ENCODE measurements at regions not wholly inside any gene's neighbourhood (a gene's known extent, or its start where the extent isn't known, plus 50 kb on each side); places are given as distances from the start of the nearest gene placed in this dataset.
"Not testable (repeated sequence)": the region's sequence is repeated elsewhere in the genome, so short reads cannot be mapped to it uniquely, and the experiment has no call there.

DNA sequence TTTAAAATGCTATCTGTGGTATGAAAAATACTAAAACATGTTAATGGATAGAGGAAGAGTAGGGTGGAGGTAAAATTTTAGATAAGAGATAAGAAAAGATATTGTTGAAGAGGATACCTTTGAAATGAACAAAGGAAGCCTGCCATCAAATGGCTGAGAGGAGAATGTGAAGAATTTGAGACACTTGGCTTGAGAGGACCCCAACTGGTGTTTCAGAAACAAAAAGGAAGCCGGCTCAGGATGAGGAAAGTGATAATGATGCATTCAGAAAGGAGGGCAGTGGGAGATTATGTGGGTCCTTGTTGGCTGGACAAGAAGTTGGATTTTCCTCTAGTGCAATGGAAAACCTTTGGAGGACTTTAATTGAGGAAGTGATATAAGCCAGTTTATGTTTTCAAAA is 264.4 kb downstream of the DUSP6 start:
- no peak for DNase-seq

DNA sequence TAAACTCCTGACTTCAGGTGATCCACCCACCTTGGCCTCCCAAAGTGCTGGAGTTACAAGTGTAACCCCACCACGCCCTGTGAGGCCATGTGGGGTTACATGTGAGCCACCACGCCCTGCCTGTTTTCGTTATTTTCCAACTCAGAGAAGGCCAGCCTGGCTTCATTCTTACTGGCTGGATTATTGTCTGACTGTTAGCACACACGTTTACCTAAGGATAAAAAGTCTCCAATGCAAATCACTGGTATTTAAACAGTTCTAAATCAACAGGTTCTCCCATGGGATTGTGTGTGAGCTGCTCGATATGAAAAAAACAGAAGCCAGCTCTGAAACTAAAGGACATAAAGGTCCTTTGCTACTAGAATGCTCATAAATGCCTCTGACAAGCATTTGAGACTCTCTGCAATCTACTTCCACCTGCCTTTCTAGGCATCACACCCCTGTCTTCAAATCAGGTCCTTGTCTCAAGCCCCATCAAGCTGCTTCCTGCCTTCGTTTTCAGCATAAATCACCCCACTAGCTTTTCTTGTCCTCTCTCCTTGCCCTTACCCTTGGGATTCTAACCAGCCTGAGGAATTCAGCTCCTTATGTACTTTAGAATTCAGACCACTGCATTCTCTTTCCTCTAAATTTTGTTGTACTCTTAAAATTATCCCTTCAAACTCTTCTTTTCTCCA is 265.0 kb downstream of the DUSP6 start:
- DNase-seq, result no peak

DNA sequence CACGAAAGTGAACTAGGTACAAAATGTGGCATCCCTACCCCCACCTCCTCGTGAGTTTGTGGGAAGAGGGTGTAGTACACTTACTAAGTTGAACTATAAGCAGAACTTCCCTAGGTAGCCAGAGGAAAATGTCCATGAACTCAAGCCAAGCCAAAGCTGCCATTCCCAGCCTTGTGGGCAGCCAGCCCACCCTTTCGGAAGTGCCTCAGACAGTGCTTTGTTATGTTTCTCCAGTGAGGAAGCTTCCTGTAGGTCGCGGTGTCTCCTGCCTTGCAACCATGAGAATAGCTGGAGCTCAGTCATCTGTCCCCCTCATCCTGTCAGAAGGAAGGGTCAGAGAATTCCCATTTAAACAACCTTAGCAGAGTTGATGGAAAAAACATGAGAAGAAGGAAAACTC is 266.9 kb downstream of the DUSP6 start:
- no peak for DNase-seq

DNA sequence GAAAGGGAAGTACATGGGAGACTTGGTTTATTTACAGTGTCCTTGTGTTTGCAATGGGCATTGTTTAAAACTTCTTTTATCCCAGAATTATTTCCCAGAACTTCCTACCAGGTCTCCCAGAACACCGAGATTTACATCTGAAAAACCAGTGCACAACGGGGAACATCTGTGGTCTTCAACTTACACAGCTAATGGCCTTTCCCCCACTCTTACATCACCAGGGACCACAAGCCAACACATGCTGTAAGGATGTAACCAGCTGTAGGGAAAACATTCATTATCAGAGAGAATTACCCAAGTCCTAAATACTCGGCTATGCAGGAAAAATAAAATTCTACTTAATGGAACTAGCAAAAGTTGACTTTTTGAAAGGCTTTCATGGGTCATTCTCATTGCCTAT is 267.6 kb downstream of the DUSP6 start:
- no peak for DNase-seq

DNA sequence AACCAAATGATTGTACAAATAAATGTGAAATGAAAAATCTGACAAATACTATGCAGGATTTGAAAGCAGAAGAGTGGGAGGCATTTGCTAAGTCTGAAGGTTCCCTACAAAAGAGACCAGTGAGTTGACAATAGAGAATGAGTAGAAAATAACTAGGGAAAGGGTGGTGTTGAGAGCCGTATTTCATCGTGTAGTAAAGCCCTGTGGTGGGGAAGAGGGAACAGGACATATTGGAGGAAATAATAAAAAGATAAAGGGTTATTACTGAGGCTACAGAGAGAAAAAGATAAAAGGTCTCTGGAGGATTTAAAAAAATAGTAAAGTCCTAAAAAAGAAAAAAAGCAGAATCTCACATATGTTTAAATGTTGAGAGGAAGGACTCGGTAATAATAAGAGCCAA is 268.8 kb downstream of the DUSP6 start:
- DNase-seq, result no peak

DNA sequence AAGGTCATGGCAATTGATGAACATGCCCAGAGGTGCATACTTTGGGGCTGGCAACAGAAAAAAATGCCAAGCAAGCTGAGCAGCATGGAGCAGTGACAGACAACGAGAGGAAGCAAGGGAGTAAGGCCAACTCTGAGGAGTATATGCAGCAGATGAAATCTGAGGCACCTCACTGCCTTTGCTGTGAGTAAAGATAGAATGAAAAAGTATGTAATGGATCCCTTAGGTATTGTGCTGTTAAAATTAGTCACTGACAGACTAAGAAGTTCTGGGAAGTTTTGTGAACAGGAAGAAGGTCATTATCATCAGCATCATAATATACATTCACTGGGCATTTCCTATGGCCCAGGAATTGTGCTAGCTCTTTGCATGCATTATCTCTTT is 269.9 kb downstream of the DUSP6 start:
- no peak for DNase-seq

DNA sequence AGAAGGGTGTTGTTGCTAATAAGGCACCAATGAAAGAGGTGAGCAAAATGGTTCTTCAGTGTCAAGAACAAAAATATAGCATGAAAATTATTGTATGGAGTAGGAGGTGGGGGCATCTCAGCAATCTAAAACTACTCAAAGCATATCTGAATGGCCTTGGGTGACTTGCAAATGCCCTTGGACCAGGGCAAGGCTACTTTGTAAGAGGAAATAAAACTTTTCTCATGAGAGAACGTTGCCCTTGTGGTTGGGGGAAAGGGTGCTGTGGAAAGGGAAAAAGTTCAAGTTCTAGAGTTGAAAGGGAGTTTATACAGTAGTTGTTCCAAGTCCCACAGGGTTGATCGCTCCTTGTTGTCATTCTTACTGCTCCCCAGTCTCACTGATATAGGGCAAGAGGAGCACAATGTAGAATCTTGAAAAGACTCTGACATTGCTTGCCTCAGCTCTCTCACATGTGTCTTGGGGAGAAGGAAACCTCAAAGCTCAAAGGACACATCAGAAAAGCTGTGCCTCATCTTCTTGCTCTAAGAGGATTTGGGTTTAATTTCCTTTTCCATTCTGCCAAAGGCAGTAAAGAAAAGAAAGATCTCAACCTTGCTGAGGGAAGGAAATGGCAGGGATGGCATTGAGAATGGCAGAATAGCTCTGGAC is 270.5 kb downstream of the DUSP6 start:
- no peak for DNase-seq

DNA sequence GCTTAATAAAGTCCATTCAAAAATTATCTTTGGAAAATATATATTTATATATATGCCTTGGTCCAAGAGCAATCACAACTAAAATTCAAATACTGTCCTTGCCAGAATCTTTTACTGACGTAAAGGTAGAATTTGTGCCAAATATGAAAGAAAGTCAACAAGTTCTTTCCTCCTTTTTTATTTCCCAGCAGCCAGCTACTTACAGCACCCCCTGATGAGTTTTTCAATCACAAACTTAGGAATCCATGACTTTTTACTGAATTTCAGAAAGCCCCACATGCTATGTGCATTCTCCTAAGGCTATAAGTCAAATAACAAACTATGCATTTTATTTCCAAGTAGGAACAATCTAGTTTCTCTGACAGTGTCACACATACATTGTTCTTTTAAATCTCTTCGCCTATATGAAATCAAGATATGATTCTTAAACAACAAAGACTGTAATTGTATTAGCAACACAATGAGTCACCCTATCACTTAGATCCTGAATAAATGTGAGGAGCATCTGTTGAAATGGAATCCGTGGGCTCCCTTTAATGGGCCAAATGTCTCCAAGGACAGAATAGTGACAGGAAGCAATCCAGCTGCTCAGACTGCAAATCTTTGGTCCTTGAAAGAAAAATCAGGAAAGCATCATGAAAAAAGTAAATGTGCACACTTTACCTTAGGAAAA is 271.4 kb downstream of the DUSP6 start:
- no peak for DNase-seq

DNA sequence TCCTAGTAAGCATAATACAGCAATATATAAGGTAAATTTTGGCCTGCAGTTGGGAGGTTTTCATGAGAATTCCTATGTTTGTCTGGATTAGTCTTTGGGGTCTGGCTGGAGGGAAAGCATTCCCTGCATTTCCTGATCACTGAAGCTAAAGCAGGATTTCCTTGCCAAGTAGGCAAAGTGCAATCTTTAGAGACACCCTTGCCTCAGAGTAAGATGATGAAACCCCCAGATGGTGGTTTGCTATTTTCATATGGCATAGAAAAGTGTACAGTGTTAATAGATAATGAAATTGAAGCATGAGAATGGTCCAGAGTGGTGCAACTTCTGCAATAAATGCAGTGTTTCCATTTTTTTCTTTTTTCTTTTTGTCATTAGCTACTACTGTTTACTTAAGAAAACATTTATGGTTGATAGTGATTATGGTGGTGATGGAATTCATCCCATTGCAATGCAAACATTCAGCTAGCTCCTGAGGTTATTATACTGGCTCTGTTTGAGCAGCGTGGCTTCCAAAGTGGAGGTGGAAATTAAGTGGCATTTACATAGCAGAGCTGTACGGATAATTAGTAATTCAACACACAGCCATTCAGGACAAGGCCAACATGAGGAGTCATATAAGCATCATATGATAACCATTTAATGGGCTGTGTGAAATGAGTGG is 276.3 kb downstream of the DUSP6 start:
- no peak for DNase-seq

DNA sequence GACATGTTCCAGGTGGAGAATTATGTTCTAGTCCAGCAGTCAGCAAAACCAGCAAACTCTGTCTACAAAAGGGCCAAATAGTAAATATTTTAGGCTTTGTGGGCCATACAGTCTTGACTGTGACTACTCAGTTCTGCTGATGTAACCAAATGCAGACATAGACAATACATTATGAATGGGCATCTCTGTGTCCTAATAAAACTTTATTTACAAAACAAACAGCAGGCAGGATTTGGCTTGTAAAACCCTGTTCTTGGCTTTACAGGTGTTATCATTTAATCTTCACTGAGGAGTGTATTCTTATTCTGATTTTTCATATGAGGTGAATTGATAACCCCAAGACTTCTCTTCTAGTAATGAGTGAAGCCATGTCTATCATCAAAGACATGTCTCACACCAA is 278.6 kb downstream of the DUSP6 start:
- DNase-seq, result no peak

DNA sequence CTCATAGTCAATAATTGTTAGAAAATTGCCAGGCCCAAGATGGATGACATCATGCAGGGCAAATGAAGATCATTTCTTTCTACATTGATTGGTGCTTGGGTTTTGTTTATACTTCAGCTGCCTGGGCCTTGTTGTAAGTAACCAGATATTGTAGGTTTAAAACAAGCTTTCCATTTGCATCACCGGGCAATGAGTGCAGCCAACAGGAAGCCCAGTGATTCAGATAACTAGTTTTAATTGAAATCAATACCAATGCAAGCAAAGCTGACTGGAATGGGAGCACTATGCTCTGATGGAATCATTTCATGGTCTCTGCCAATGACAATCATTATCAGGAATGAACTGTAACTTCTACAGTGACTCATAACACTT is 279.3 kb downstream of the DUSP6 start:
- DNase-seq, result no peak

DNA sequence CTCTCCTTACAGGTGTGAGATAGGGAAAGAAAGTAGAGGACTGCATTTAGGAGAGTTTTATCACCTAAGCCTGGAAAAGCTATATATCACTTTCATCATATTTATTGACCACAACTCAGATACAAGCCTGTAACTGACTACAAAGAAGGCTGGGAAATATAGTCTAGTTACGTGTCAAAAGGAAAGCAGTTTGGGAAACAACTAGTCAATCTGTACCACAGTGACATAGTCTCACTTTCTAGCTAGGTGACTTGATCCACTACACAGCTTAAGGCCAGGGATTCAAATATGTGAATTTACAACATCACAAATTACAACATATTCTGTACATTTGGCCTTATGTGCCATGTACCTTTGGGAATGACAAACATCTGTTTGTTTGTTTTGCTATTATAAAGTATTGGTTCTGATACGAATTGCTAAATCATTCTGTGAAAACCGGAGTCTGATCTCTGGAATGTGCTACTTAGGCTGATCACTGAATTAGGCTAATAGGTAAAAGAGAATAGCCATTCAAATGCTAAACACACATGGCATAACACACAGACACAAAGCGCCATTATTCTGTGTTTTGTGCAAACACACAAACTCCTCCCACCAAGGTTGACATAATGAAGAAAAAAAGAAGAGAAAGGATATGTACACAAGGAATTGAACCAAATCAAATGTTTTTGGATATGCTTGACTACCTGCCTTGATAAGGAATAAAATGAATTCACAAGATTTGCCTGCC is 279.8 kb downstream of the DUSP6 start:
- no peak for DNase-seq

DNA sequence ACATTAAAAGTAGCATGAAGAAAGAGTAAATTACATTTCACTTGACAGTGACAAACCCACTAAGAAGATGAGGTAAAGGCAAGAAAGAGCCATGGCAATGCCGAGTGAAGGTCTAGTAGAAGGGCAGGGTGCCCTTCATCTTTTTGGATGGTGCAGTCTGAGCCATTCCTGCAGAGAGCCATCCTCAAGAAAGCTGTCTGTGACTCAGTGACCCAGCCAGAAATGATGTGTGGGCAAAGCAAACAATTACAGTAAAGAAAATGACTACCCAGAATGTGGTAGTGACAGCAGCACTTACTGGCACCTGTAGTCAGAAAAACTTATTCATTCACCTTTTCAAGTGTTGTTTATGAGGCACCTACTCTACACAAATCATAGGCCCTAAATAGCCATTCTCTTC is 281.7 kb downstream of the DUSP6 start:
- DNase-seq, result no peak

DNA sequence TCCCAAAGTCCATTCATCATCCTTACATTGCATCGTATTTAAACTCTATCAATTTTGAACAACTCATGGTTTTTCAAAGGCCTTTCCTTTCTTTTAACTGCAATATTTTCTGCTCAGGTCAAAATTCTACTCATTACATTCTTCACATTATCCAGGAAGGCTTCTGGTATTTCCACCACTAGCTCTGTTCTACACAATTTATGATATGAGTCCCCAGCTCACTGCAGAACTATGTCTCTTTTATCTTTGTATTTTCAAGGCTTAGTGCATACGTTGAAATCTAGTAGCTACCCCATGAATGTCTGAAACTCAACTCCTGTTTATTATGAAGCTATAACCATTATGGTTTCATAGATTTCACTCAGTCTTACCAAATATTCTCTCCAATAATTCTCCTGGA is 282.9 kb downstream of the DUSP6 start:
- no peak for DNase-seq

DNA sequence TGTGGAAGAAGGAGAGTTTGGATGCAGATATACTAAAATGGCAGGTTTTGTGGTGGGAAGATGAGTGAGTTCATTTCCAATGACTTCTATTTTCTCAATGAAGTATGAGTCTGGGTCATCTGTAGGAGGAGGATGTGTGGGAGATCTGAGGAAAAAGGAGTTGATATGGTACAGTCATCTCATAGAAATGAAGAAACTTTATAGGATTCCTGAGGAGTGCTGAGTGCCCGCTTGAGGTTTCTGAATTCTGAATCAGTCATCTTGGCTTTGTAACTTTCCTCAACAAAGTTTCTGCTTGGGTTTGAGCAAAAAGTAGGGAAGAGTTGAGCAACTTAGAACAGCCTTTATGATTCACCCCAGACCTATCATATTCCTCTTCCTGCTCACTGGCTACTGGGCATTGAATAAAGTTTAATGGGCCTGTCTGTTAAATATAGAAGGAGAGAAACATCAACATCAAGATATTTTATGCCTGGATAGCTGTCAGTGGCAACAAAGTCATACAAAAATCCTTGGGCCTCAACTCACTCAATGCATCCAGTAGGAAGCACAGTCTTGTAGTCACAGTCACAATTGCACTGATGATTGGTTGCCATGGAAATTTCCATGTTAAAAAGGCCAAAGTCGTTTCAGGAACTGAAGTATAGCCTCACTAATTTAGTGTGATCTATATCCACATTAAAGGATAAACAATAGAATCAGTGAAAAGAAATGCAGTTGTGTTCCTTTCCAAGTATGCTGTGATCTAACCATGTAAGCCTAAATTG is 284.7 kb downstream of the DUSP6 start:
- DNase-seq, result no peak

DNA sequence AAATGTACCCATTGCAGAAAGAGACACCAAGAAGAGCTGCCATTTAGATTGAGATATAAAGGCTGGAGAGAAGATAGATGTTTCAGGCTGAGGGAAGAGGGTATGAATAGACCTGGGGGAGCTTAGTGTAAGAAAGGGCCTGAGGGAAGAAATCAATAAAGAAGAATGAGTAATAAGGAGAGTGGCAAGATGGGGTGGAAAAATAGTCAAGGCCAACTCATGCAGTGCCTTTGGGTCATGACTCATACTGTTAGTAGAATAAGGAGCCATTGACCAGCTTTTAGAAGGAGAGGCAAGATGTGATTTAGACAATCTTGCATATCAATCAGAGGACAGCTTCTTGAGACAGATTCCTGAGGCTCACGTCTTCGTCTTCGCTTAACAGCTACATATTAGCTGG is 287.5 kb downstream of the DUSP6 start:
- no peak for DNase-seq

DNA sequence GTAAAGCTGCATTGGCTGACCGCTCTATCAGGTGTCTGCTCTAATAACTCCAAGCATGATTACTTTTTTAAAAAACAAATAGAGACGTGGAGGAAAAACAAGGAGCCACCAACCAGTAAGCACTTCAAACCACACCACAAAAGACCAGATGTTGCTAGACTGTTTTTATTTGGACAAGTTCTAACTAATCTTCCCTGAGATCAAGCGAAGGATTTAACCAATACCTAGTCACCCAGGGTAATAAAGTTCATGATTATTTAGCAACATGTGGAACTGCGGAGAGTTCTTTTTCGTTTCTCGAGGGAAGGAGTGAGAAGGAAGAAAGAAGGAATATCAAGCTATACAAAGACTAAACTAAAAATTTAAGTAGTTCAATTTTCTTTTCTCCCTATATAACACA is 288.1 kb downstream of the DUSP6 start:
- no peak for DNase-seq

DNA sequence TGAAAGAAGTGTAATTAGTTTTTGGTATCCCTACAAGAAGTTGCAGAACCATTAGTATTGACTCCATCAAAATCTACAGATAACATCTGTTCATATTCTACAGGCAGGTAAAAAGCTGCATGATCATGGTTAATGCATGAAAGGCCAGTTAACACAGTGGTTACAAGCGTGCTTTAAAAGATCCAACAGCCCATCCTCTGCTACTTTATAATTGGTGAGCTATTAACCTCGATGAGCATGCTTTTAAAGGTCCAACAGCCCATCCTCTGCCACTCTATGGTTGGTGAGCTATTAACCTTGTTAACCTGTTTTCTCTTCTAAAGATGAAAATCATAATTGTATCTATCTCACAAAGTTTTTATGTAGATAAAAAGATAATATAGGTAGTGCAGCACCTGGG is 289.3 kb downstream of the DUSP6 start:
- DNase-seq, result no peak

DNA sequence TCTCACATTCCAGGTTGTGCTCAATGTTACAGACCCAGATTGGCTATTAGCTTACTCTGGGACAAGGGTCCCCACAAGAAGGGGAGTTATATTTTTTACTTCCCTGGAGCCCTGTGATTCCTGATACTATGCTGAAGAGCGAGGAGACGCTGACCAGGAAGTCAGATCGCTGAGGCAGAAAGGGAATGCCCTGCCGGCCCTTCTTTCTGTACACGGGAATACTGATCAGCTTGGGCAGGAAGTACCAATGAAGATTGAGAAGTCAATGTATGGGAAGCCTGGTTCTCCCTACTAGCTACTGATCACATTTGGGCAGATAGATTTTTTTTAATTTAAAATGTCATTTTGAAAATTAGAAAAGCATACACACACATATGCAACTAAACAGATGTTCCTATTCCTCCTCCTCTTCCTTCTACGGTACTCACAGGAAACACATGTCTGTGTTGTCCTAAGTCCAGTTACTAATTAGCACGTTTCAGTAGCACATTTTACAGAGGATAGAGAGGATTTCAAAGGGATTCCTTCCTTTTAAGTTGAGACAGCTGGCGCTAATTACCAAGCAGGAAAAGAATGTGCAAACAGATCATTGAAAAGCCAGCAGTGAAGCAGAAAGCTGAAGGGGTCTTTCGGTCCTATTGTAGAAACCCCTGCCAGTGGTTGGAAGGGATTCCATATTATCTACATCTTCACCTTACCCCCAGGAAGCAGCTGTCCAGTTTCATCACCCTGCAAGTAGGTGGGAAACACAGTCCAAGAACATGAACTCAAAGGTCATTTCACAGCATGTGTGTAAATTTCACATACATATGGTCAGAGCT is 292.4 kb downstream of the DUSP6 start:
- no peak for DNase-seq

DNA sequence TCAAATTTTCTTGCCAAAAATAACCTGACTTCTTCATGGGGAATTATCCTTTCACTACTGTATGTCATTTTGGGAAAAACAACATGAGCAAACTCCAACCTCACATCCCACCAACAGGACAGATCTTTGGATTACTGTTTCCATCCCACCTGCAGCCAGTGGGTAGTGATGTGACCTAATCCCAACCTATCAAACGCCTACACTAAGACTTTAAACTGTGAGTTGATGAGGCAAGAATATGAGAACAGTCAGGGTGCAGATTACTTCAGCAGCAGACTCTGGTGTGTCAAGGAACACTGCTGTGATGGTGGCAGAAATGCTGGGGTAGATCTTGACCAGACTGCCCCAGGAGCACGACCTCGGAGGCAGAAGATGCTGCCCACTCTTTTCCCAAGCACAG is 293.2 kb downstream of the DUSP6 start:
- no peak for DNase-seq

DNA sequence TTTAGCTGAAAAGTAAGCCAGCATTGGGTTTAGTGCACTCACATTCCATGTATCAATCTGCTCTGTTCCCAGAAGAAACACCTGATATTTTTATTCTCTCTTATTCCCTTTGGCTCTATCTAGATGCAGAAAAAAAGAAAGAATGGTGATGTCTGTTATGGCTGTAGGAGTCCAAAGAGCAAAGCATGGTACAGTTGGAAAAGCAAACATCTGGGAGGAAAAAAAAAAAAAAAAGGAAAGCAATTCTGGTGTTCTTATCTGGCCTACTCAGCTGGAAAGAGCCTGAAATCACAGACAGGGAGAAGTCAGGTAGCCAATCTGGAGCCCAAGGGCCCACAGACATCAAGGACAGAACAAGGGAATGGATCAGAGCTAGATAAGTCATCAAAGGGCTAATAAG is 293.9 kb downstream of the DUSP6 start:
- no peak for DNase-seq

DNA sequence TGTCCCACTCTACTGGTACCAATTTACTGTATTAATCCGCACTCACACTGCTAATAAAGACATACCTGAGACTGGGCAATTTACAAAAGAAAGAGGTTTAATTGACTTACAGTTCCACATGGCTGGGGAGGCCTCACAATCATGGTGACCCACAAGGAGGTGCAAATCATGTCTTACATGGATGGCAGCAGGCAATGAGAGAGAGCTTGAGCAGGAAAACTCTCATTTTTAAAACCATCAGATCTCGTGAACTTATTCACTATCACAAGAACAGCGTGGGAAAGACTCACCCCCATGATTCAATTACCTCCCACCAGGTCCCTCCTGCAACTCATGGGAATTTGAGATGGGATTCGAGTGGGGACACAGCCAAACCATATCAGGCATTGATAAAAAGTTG is 298.5 kb downstream of the DUSP6 start:
- not testable (repeated sequence) for DNase-seq

Measured in NCI-H2171 (cell line).